Right lobe of liver (tissue), 4 donors: ENCODE measurements at regions not wholly inside any gene's neighbourhood (a gene's known extent, or its start where the extent isn't known, plus 50 kb on each side); places are given as distances from the start of the nearest gene placed in this dataset.

Experiments
- POLR2A ChIP-seq: fragments of 450-650 bp; IDR thresholded peaks from one replicate; pipeline ENCODE4 v1.6.1; 2017; ENCODE audit warnings: antibody characterized with exemption, mild to moderate bottlenecking
- TF ChIP-seq, protein P1 (sequence below), 4 donors: fragments of 200-600 bp in 3 of 4; fragments of 450-650 bp in 1 of 4; IDR thresholded peaks; one replicate each; pipeline versions ENCODE4 v1.5.1 to v1.8.0; 2016 to 2022; ENCODE audit warnings: antibody characterized with exemption in 4 of 4, mild to moderate bottlenecking in 2 of 4
- donor health status: DM: no; HTN: no; CAD: no.
- donor health status: DM: no; HTN: no; CAD: no.
- donor health status: DM: no; HTN: yes; CAD: no.

DNA sequence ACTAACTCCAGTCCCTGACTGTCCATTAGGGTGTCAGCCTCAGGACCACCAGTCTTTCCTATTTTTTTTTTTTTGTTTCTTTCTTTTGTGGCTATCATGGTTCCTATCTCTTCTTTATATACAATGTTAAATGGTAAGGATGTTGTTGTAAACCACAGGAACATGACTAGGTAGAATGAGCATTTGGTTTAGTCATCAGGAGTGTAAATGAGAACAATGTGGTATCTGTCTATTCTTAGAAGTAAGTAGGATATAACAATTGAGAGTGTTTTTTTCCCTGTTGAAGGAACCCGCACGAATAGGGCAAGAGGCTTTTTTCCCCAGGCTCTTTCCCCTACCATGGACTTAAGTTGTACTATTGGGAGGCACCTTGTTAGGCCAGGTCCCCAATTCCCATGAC lies 880.3 kb upstream of the GBE1 start:
- TF ChIP-seq, protein P1, sequence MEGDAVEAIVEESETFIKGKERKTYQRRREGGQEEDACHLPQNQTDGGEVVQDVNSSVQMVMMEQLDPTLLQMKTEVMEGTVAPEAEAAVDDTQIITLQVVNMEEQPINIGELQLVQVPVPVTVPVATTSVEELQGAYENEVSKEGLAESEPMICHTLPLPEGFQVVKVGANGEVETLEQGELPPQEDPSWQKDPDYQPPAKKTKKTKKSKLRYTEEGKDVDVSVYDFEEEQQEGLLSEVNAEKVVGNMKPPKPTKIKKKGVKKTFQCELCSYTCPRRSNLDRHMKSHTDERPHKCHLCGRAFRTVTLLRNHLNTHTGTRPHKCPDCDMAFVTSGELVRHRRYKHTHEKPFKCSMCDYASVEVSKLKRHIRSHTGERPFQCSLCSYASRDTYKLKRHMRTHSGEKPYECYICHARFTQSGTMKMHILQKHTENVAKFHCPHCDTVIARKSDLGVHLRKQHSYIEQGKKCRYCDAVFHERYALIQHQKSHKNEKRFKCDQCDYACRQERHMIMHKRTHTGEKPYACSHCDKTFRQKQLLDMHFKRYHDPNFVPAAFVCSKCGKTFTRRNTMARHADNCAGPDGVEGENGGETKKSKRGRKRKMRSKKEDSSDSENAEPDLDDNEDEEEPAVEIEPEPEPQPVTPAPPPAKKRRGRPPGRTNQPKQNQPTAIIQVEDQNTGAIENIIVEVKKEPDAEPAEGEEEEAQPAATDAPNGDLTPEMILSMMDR (IDR thresholded peaks at IDR 0.05): no peak
- no peak for TF ChIP-seq POLR2A
